Hematopoietic multipotent progenitor cell treated with erythropoietin and hydrocortisone succinate and interleukin-3 and kit ligand, for 8 days (in vitro differentiated cells): ENCODE measurements at regions not wholly inside any gene's neighbourhood (a gene's known extent, or its start where the extent isn't known, plus 50 kb on each side); places are given as distances from the start of the nearest gene placed in this dataset.

ENCODE experiments used
- DNase-seq: peaks from one replicate; pipeline ENCODE4 v3.0.0-alpha.2; 2015

GRCh38 chr1:60234776-60235175 is 161.2 kb upstream of the C1orf87 start:
- DNase-seq: no peak

DNA sequence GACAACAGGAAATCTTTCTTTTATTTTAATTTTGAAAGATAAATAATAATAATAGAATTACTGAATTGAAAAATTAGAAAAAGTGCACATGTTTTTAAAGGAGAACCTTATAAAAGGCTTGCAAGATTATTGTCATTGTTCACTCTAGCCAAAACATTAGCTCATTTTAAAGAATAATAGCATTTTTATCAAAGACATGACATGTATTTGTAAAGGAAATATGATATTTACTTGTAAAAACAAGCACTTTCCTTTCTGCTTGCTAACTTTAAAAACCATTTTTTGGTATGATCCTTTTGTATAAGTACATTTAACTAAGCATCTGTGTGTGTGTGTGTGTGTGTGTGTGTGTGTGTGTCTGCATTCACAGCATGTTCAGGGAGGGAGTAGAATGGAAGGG is 156.3 kb upstream of the C1orf87 start:
- DNase-seq: no peak

DNA sequence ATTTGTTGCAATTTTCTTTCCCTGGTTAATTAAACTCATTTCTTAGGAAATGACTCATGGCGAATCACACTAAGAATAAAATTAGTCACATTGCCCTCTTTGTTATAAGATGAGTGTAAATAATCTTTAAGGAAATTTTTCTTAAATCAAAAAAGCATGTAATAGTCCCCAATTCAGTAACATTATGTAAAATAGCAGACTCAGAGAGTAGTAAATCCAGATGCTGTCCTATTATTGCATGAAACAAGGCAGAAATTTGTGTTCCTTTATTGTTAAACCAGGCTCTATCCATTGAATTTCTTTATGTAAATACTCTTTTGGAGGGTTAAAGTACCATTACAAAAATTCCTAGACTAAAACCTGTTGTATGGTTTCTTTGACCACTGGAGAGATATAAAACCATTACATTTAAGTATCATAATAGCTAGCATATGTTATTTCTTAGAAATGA is 154.5 kb upstream of the C1orf87 start:
- no peak for DNase-seq

GRCh38 chr1:60227601-60228000 is 154.0 kb upstream of the C1orf87 start:
- DNase-seq: no peak

DNA sequence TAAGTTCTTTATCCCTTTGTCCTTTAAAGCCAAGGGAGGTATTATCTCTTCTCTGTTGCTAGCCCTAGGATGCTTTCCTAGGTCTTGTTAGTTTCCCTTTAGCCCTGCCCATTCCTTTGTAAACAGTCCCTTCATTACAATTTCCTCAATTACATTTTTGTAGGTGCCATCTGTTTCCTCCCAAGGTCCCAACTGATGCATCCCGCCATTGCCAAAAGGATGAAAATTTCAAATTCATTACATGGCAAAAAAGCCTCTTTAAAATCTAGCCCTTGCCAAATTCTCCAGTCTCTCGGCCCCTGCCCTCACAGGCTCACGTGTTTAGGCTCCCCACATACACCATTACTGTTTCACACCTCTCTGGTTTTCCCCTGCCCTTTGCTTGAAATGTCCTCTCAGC is 151.9 kb upstream of the C1orf87 start:
- no peak for DNase-seq

- DNase-seq: no peak
Measured at GRCh38 chr1:60224523-60224922, 151.0 kb upstream of the C1orf87 start.

DNA sequence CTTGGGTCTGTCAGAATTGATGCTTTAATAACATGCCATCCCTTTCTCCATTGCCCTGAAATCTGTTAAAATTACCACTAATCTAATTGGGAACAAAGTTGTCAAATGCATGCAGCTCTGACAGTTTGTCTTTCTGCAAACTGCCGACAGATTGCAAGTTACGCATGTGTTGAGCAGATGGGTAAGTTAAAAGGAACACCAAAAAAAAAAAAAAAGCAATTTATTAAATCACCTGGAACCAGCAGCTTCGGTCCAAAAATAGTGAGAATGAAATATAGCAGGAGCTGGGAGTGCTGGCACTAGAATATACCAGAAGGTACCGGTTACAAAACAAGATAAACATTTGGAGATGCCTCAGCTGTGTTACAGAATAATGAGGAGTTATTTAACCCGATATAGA is 149.6 kb upstream of the C1orf87 start:
- DNase-seq: no peak

DNA sequence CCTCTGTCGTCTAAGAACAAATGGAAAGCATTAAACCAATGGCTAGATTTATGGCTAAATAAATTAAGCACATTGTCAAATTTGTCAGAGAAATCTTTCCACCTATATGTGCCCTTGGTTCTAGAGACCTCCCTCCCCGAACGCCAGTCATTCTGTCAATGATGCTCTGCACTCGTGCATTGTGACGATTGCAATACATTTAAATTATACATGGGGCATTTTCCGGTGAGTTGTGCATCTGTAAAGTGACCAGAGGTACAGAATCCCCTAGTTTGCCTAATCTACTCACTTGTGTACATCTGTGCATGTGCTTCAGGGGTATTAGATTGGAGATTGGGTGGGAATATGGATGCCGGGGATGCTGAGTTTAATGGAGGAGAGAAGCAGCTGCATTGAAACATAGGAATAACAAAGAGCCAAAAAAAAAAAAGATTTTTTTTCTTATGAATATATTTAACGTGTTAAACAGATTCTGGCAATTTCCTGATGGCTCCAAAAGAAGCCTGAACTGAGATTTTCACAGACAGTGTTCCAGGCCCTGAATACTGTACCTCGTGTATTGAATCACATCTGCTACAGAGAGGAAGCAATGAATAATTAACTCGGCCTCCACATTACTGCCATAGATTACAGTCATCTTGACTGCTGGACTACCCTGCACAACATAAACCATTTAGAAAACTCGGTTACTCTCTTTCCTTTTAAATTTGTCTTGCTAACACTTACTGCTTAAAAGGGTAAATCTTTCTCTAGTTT is 149.0 kb upstream of the C1orf87 start:
- no peak for DNase-seq

GRCh38 chr1:60213253-60213652 is 139.7 kb upstream of the C1orf87 start:
- no peak for DNase-seq

DNA sequence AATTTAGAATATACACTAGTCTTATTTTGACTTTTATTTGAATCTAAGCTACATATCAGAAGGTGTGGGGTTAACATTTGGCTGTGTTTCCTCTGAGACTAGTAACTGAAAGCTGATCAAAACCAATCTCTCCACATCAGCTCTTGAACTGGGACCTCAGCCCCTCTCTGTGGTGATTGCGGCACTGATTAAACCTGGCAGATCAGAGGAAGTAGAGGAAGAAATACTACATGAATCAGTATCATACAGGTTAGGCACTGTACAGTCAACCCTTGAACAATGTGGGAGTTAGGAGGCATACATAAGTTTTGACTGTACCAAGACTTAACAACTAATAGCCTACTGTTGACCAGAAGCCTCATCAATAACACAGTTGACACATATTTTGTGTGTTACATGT is 122.5 kb upstream of the C1orf87 start:
- DNase-seq: no peak

DNA sequence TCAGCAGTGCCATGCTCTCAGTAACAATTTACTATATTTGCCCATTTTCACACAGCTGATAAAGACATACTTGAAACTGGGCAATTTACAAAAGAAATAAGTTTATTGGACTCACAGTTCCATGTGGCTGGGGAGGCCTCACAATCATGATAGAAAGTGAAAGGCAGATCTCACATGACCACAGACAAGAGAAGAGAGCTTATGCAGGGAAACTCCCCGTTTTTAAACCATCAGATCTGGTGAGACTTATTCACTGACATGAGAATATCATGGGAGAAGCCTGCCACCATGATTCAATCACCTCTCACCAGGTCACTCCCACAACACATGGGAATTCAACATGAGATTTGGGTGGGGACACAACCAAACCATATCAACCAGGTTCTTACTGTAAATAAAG is 112.1 kb upstream of the C1orf87 start:
- no peak for DNase-seq

DNA sequence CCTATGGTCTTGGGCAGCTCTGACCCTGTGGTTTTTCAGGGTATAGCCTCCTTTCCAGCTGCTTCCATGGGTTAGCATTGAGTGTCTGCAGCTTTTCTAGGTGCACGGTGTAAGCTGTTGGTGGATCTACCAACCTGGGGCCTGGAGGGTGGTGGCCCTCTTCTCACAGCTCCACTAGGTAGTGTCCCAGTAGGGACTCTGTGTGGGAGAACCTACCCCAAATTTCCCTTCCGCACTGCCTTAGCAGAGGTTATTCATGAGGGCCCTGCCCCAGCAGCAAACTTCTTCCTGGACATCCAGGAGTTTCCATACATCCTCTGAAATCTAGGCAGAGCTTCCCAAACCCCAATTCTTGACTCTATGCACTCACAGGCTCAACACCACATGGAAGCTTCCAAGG is 111.0 kb upstream of the C1orf87 start:
- DNase-seq: no peak

DNA sequence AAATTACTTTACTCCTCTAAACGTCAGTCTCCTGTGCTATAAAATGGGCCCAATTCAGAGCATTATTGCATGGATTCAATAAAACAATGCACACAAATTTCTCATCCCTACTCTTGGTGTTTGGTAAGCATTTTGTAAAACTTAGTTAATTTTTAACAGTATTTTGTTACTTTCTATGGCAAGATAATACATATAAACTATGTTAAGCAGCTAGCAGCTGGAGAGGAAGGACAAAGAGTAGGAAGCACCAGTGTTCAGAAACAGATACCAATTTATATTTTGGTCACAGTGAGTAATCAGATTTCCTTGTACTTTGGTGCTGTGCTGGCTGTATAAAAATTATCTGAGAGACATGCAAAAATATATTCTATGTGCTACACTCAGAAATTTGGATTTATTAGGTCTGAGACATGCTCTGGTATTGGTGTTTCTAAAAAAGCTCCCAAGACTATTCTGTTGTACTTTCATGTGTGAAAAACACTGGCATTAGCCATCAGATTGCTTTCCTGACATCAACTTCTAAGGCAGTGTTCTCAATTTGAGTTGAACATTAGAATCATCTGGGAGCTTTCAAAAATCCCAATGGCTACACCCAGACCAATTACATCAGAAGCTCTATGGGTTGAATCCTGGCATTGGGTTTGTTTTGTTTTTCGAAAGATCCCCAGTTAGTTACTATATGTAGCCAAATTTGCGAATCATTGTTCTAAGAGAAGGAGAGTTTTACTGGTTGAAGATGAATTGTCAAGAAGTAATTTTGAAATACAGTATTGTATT is 100.3 kb upstream of the C1orf87 start:
- DNase-seq: no peak

DNA sequence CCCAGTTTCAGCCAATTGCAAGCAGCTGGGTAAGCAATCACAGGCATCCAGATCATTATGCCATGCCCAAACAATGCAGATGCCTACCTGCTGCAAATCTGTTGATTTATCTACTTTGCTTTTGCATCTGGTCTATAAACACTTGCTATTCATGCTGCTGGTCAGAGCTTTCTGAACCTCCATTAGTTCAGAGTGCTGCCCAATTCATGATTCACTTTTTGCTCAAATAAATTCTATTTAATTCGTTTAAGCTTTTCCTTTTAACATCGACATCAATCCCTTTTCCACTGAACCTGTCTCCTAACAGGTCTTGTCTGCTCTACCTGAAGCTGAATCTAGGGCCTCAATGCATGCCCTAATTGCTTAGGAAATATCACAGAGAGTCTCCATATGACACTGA is 99.4 kb upstream of the C1orf87 start:
- no peak for DNase-seq

GRCh38 chr1:60171801-60172200 is 98.2 kb upstream of the C1orf87 start:
- no peak for DNase-seq

DNA sequence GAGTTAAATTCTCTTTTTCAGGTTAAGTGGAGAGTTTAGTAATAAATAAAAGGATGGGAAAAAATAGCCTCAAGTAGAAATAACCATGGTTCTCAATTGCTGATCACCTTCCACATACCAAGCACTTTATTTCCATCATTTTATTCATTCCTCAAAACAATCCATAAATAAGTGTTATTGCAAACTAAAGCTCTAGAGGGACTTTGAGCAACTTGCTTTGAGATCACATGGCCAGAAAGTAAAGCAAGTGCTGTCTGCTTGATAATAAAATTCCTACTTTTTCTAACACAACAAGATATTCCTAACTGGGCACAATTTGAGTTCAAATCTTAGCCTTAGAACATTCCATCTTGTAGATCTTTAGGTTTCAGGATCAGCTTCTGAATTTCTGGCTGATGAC is 97.1 kb upstream of the C1orf87 start:
- DNase-seq: no peak

DNA sequence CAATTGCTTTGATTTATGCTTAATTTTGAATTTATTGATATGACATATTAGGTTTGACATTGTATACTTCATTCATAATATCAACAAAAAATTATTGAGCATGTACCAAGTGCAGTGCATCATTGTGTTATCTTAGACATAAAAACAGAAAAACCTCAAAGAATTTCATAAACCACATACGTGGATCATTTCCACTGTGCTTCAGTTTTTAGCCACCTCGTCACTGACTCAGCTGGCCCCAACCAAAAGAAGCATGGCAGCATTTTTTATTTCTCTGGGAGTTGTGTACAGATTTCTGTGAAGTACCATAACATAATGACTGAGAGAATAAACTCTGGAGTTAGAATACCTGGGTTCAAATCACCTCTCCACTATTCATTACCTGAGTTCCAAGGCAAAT is 95.6 kb upstream of the C1orf87 start:
- DNase-seq: no peak

- DNase-seq: no peak
Measured at GRCh38 chr1:60162936-60163335, 89.4 kb upstream of the C1orf87 start.

GRCh38 chr1:60160141-60160540 is 86.6 kb upstream of the C1orf87 start:
- no peak for DNase-seq

DNA sequence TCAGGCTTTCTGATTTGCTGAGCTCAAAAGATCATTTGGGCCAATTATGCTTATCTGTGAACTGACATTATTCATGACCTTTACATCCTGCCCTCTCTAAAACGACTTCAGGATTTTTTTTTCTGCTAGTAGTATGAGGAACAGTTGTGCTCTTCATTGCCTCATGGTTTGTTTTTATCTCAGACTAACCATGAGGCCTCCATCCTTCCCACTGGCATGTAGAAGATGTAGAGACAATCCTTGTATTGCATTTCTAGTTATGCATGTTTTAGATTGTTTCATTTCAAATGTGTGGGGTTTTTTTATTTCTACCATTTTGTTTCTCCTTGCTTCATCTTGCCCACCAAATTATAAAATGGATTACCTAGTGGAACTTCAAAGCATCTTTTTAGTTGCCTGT is 82.8 kb upstream of the C1orf87 start:
- no peak for DNase-seq

DNA sequence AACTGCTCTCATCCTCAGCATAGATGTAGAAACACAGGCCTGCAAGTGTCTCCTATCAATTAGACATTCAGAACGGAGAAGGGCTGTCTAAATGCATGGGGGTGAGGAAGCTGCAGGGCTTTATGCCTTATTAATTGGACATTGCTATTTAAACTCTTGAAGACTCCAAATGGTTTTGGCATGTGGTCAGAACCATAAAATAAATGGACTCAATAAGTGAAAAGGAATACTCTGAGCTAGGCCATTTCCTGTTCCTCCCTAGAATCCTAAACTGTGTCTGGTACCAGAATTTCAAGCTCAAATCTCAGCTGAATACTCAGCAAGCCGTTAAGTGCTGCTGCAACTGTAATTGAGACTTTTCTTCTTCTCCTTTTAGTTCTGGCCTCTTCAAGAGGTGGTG is 80.4 kb upstream of the C1orf87 start:
- DNase-seq: no peak

DNA sequence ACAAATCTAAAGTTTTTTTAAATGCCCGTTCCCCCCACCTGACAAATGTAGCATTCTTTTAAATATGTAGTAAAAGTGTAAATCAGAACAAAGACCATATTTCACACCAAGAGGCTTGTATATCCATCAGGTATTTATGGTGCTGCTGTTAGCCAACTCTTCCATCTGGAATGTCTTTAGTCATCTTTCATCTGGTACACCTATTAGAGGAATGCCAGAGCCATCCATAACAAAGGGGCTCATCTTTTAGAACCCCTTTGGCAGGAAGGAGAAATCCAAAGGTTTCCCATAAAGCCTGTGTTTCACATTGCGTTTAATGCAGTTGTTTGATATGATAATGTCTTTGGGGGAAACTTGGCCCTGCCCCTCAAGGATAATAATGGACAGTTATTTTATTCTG is 79.3 kb upstream of the C1orf87 start:
- DNase-seq: no peak

- no peak for DNase-seq
Measured at GRCh38 chr1:60151311-60151710, 77.7 kb upstream of the C1orf87 start.

GRCh38 chr1:60149251-60149650 is 75.7 kb upstream of the C1orf87 start:
- no peak for DNase-seq

DNA sequence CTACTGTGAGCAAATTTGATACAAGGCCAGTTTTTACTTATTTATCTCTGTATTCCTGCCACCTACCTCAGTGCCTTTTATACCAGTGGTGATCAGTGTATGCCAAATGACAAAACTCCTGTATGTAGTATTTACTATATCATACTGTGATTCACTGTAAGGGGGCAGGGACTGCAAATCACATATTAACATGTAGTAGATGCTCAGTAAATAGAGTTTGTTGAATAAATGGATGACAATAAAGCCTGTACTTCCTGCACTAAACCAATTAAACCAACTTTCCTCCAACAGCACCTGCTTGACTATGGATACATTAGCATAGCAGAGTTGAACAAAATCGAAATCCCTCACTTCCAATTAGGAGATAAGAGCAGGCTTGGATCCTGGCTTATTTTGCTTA is 73.3 kb upstream of the C1orf87 start:
- DNase-seq: no peak
